Inflammatory macrophage (primary cell): ENCODE measurements at regions not wholly inside any gene's neighbourhood (a gene's known extent, or its start where the extent isn't known, plus 50 kb on each side); places are given as distances from the start of the nearest gene placed in this dataset.

ENCODE experiments used
- DNase-seq, 2 donors: peaks; one replicate each; pipeline ENCODE4 v3.0.0-alpha.2; 2020 to 2022

GRCh38 chrX:10047631-10048030, 80.5 kb downstream of the CLDN34 start:
- no peak for DNase-seq

- no peak for DNase-seq
Measured at GRCh38 chrX:10048076-10048475, 80.9 kb downstream of the CLDN34 start.

- DNase-seq: no peak
Measured at GRCh38 chrX:10048707-10049106, 81.5 kb downstream of the CLDN34 start.

- DNase-seq: no peak
Measured at GRCh38 chrX:10049236-10049635, 82.1 kb downstream of the CLDN34 start.

GRCh38 chrX:10050481-10050880, 83.3 kb downstream of the CLDN34 start:
- no peak for DNase-seq

- DNase-seq: no peak
Measured at GRCh38 chrX:10051866-10052480, 84.8 kb downstream of the CLDN34 start.

- peak; percentile 19 to 57 for DNase-seq
Measured at GRCh38 chrX:10052906-10053625, 85.9 kb downstream of the CLDN34 start.

GRCh38 chrX:10054396-10054795, 87.2 kb downstream of the CLDN34 start:
- DNase-seq: no peak

- DNase-seq: no peak
Measured at GRCh38 chrX:10055430-10055829, 88.3 kb downstream of the CLDN34 start.

- no peak for DNase-seq
Measured at GRCh38 chrX:10062352-10062751, 94.4 kb upstream of the CLCN4 start.

GRCh38 chrX:10062980-10063379, 93.8 kb upstream of the CLCN4 start:
- DNase-seq: no peak

- no peak for DNase-seq
Measured at GRCh38 chrX:10064736-10065135, 92.0 kb upstream of the CLCN4 start.

GRCh38 chrX:10070714-10071436, 85.9 kb upstream of the CLCN4 start:
- no peak for DNase-seq

GRCh38 chrX:10071451-10072144, 85.2 kb upstream of the CLCN4 start:
- DNase-seq: no peak

GRCh38 chrX:10072786-10073568, 83.8 kb upstream of the CLCN4 start:
- no peak for DNase-seq

GRCh38 chrX:10073671-10074070, 83.1 kb upstream of the CLCN4 start:
- no peak for DNase-seq

- no peak for DNase-seq
Measured at GRCh38 chrX:10074241-10074941, 82.4 kb upstream of the CLCN4 start.

GRCh38 chrX:10076765-10077164, 80.0 kb upstream of the CLCN4 start:
- DNase-seq: no peak

GRCh38 chrX:10077425-10078188, 79.2 kb upstream of the CLCN4 start:
- DNase-seq: no peak

GRCh38 chrX:10078266-10078665, 78.5 kb upstream of the CLCN4 start:
- no peak for DNase-seq

GRCh38 chrX:10079231-10079630, 77.5 kb upstream of the CLCN4 start:
- no peak for DNase-seq
